HepG2 (cell line): ENCODE measurements at regions not wholly inside any gene's neighbourhood (a gene's known extent, or its start where the extent isn't known, plus 50 kb on each side); places are given as distances from the start of the nearest gene placed in this dataset.

Experiments used
- NCOR1 ChIP-seq: fragments of 200-600 bp; sonication (generic); IDR thresholded peaks from 2 replicates; pipeline ENCODE4 v1.7.0; 2017; ENCODE audit warnings: antibody characterized with exemption, low read length, borderline replicate concordance
- PHF21A ChIP-seq: sonication (generic); formaldehyde crosslinking; IDR thresholded peaks from 2 replicates; pipeline ENCODE4 v1.5.0; 2020; ENCODE audit warnings: mild to moderate bottlenecking, missing genetic modification reagents
- RORA ChIP-seq: sonication (generic); formaldehyde crosslinking; IDR thresholded peaks from 2 replicates; pipeline ENCODE4 v1.5.0; 2020; ENCODE audit warnings: mild to moderate bottlenecking, missing genetic modification reagents, moderate library complexity
- ZNF382 ChIP-seq: sonication (generic); formaldehyde crosslinking; IDR thresholded peaks from 2 replicates; pipeline ENCODE4 v1.5.0; 2020; ENCODE audit warnings: missing genetic modification reagents, mild to moderate bottlenecking, borderline replicate concordance
- ZNF75D ChIP-seq: sonication (generic); formaldehyde crosslinking; IDR thresholded peaks from 2 replicates; pipeline ENCODE4 v1.8.1; 2023; ENCODE audit warnings: missing genetic modification reagents, mild to moderate bottlenecking, borderline replicate concordance
- TF ChIP-seq, protein P1 (sequence below): sonication (generic); formaldehyde crosslinking; IDR thresholded peaks from 2 replicates; pipeline ENCODE4 v1.5.1; 2020; ENCODE audit warnings: mild to moderate bottlenecking, missing genetic modification reagents, moderate library complexity
- TF ChIP-seq, protein P2 (sequence below): IDR thresholded peaks from 2 replicates; pipeline ENCODE4 v1.6.1; 2016; ENCODE audit warnings: missing compliant biosample characterization, missing genetic modification reagents, borderline replicate concordance

DNA sequence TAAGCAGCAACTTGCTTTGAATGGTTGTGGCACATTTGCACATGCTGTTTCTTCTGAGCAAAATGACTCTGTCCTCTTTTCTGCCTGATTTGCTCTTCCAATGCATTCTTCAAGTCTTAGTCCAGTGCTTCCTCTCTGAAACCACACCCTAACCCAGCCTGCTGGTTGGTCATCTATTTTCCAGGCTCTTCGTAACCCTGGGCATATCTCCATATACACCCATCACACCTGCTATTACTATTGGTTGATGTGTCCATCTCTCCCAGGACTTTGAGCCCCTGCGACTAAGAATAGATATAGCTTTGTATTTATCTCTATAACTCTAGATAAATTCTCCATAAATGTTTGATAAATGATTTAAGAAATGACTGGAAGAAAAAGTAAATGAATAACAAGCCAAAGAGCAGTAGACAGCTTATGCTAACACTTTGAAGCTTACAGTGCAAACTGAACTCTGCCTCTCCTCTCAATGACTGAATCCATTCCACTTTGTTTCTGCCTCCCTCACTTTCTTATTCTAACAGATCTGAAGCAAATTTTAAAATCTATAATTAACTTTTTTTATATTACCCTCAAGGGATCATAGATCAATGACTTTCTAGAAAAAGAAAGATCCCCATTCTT is 59.7 kb upstream of the NT5E start (continued):
- TF ChIP-seq, protein P1, sequence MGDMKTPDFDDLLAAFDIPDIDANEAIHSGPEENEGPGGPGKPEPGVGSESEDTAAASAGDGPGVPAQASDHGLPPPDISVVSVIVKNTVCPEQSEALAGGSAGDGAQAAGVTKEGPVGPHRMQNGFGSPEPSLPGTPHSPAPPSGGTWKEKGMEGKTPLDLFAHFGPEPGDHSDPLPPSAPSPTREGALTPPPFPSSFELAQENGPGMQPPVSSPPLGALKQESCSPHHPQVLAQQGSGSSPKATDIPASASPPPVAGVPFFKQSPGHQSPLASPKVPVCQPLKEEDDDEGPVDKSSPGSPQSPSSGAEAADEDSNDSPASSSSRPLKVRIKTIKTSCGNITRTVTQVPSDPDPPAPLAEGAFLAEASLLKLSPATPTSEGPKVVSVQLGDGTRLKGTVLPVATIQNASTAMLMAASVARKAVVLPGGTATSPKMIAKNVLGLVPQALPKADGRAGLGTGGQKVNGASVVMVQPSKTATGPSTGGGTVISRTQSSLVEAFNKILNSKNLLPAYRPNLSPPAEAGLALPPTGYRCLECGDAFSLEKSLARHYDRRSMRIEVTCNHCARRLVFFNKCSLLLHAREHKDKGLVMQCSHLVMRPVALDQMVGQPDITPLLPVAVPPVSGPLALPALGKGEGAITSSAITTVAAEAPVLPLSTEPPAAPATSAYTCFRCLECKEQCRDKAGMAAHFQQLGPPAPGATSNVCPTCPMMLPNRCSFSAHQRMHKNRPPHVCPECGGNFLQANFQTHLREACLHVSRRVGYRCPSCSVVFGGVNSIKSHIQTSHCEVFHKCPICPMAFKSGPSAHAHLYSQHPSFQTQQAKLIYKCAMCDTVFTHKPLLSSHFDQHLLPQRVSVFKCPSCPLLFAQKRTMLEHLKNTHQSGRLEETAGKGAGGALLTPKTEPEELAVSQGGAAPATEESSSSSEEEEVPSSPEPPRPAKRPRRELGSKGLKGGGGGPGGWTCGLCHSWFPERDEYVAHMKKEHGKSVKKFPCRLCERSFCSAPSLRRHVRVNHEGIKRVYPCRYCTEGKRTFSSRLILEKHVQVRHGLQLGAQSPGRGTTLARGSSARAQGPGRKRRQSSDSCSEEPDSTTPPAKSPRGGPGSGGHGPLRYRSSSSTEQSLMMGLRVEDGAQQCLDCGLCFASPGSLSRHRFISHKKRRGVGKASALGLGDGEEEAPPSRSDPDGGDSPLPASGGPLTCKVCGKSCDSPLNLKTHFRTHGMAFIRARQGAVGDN: no peak
- TF ChIP-seq ZNF382 (CRISPR knock-in tag) (no peak), NCOR1 (peak; percentile 43; the same call in 1 of the 2 replicates), PHF21A (peak; percentile 41; the same call in 1 of the 2 replicates), ZNF75D (CRISPR knock-in tag) (no peak), RORA (CRISPR knock-in tag) (no peak)
- TF ChIP-seq, protein P2, sequence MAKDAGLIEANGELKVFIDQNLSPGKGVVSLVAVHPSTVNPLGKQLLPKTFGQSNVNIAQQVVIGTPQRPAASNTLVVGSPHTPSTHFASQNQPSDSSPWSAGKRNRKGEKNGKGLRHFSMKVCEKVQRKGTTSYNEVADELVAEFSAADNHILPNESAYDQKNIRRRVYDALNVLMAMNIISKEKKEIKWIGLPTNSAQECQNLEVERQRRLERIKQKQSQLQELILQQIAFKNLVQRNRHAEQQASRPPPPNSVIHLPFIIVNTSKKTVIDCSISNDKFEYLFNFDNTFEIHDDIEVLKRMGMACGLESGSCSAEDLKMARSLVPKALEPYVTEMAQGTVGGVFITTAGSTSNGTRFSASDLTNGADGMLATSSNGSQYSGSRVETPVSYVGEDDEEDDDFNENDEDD (CRISPR knock-in tag): no peak
- TF ChIP-seq, all 625 proteins: peak for 33
